Bronchial epithelial cell (primary cell): ENCODE measurements at regions not wholly inside any gene's neighbourhood (a gene's known extent, or its start where the extent isn't known, plus 50 kb on each side); places are given as distances from the start of the nearest gene placed in this dataset.

Experiments
- DNase-seq: peaks from one replicate; pipeline ENCODE4 v3.0.0-alpha.2; 2010; ENCODE audit warnings: low read depth
- FAIRE-seq: peaks from 2 replicates; lab custom pipeline; 2011; peaks lifted over from hg19 to GRCh38; lab: Jason Lieb, UNC
- H3K27me3 ChIP-seq: 2 replicates; pipeline ENCODE4 v1.5.1; 2011; ENCODE audit warnings: low read length; ENCODE audit not compliant: control insufficient read depth, insufficient read depth
- H3K36me3 ChIP-seq: 2 replicates; pipeline ENCODE4 v1.5.1; 2011; ENCODE audit warnings: low read length; ENCODE audit not compliant: control insufficient read depth, insufficient read depth
- H3K4me3 ChIP-seq: 2 replicates; pipeline ENCODE4 v1.5.1; 2011; ENCODE audit warnings: mild to moderate bottlenecking, low read depth, low read length, control low read depth
- TF ChIP-seq, protein P1 (sequence below): IDR thresholded peaks from 2 replicates; pipeline ENCODE4 v1.5.1; 2011; ENCODE audit warnings: mild to moderate bottlenecking, moderate library complexity, low read length, control low read depth, inconsistent platforms; ENCODE audit not compliant: insufficient read depth, severe bottlenecking

DNA sequence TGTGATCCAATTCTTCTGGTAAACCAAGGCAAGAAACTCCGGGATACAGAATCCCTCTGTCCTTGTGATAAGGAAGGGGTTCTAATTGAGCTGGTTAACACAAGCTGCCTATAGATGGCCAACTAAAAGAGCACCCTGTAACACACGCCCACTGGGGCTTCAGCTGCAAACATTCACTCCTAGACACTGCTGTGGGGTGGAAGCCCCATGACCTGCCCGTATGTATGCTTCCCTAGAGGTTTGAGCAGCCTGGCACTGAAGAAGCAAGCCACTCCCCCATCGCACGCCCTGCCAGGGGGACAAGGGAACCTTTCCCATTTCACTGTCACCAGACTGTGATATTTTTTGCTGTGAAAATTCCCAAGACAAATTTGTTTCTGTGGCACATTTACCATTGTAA, 516.9 kb upstream of the GOLIM4 start:
- TF ChIP-seq, protein P1, sequence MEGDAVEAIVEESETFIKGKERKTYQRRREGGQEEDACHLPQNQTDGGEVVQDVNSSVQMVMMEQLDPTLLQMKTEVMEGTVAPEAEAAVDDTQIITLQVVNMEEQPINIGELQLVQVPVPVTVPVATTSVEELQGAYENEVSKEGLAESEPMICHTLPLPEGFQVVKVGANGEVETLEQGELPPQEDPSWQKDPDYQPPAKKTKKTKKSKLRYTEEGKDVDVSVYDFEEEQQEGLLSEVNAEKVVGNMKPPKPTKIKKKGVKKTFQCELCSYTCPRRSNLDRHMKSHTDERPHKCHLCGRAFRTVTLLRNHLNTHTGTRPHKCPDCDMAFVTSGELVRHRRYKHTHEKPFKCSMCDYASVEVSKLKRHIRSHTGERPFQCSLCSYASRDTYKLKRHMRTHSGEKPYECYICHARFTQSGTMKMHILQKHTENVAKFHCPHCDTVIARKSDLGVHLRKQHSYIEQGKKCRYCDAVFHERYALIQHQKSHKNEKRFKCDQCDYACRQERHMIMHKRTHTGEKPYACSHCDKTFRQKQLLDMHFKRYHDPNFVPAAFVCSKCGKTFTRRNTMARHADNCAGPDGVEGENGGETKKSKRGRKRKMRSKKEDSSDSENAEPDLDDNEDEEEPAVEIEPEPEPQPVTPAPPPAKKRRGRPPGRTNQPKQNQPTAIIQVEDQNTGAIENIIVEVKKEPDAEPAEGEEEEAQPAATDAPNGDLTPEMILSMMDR: no peak
- FAIRE-seq (no peak), DNase-seq (no peak)
- no peaks in the 10 kb centered on the region for H3K27me3 ChIP-seq
- no peak overlapping the region for H3K4me3 ChIP-seq
- no peaks in the 10 kb centered on the region for H3K36me3 ChIP-seq

- Histone ChIP-seq H3K36me3 (no peaks in the 10 kb centered on the region), H3K4me3 (no peak overlapping the region), H3K27me3 (no peaks in the 10 kb centered on the region)
- TF ChIP-seq, protein P1: no peak
- DNase-seq: no peak
- no peak for FAIRE-seq
Observed at GRCh38 chr3:168611826-168612225, 516.1 kb upstream of the GOLIM4 start.

GRCh38 chr3:168608926-168609325, 513.2 kb upstream of the GOLIM4 start:
- no peak for FAIRE-seq

DNA sequence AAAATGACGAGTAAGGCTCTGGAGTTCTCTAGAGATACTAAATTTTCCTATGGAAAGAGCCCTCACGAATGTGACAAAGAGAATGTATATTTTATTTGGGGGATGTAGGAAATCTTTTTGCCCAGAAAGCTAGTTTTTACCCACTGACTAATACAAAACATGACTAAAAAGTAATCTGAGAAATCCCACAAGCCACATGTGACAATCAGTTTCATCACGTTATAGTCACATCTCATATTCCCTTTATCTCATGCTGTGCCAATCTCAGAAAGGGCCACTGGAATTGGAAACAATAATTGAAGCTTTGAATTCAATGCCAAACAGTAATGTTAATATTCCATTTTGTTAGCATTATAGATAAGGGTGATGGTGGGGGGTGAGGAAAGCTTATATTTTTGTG, 509.0 kb upstream of the GOLIM4 start:
- FAIRE-seq: no peak
- TF ChIP-seq, protein P1: no peak

More at GRCh38 chr3:168608926-168609325, 513.2 kb upstream of the GOLIM4 start:
- no peak for DNase-seq
- Histone ChIP-seq H3K36me3 (no peaks in the 10 kb centered on the region), H3K4me3 (no peak overlapping the region), H3K27me3 (no peaks in the 10 kb centered on the region)
- TF ChIP-seq, protein P1: no peak

DNA sequence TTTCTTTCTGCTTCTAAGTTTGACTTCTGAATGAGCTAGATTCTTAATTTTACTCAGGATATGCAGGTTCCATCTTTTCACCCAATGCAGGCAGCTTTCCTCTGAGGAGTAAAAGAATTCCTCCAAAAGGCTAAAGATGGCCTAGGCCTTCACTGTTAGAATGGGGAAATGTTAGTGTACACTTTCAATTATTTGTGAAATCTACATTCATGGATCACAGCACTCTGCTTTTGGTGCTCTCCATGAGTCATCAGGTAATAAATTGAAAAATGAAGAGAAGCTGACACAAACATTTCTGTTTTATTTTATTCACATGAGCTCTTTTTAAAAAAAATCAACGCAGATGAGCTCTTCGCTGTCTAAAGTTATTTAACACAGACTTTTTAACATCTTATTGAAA, 502.5 kb upstream of the GOLIM4 start:
- Histone ChIP-seq H3K4me3 (no peak overlapping the region), H3K27me3 (no peaks in the 10 kb centered on the region), H3K36me3 (no peaks in the 10 kb centered on the region)
- FAIRE-seq (no peak), DNase-seq (no peak)
- TF ChIP-seq, protein P1: no peak

More for the DNA sequence above, 509.0 kb upstream of the GOLIM4 start:
- Histone ChIP-seq H3K36me3 (no peaks in the 10 kb centered on the region), H3K27me3 (no peaks in the 10 kb centered on the region), H3K4me3 (no peak overlapping the region)
- DNase-seq: no peak

- H3K4me3 ChIP-seq: no peak overlapping the region
- FAIRE-seq (no peak), DNase-seq (no peak)
- TF ChIP-seq, protein P1: no peak
- H3K36me3 ChIP-seq: no peaks in the 10 kb centered on the region
- no peaks in the 10 kb centered on the region for H3K27me3 ChIP-seq
Observed at GRCh38 chr3:168596175-168596823, 500.6 kb upstream of the GOLIM4 start.
